Activated naive CD8-positive, alpha-beta T cell treated with anti-CD3 and anti-CD28 coated beads, Interleukin-2, amount 10 ng/mL, durations not matched to agents 7 days and 5 days (primary cell): ENCODE measurements at regions not wholly inside any gene's neighbourhood (a gene's known extent, or its start where the extent isn't known, plus 50 kb on each side); places are given as distances from the start of the nearest gene placed in this dataset.
"Not testable (repeated sequence)": the region's sequence is repeated elsewhere in the genome, so short reads cannot be mapped to it uniquely, and the experiment has no call there.

Experiments
- ATAC-seq: fragments of 150-1000 bp; cut with Tn5 transposase; one replicate; pipeline ENCODE4 v1.10.0; 2021; ENCODE audit warnings: low read depth, moderate library complexity
- POLR2A ChIA-PET: fragments of 350-600 bp; sonication (Branson Sonifier 250); formaldehyde crosslinking; loops from one replicate; lab custom pipeline; 2021; ENCODE audit warnings: antibody characterized with exemption; lab: Charles Lee
- DNase-seq: peaks from one replicate; pipeline ENCODE4 v3.0.0; 2021
- H3K27ac Mint-ChIP-seq: one replicate; pipeline ENCODE4 v1.8.0; 2022; ENCODE audit warnings: mild to moderate bottlenecking, mixed read lengths
- H3K27me3 Mint-ChIP-seq: one replicate; pipeline ENCODE4 v1.8.0; 2022; ENCODE audit warnings: mild to moderate bottlenecking, moderate library complexity, mixed read lengths
- H3K36me3 Mint-ChIP-seq: one replicate; pipeline ENCODE4 v1.8.0; 2021; ENCODE audit warnings: mild to moderate bottlenecking, mixed read lengths
- H3K4me1 Mint-ChIP-seq: one replicate; pipeline ENCODE4 v1.8.0; 2021; ENCODE audit warnings: mixed read lengths
- H3K4me3 Mint-ChIP-seq: one replicate; pipeline ENCODE4 v1.8.0; 2022; ENCODE audit warnings: mild to moderate bottlenecking, moderate library complexity, mixed read lengths
- H3K9me3 Mint-ChIP-seq: one replicate; pipeline ENCODE4 v1.8.0; 2021; ENCODE audit warnings: mixed read lengths

GRCh38 chr7:89648509-89648908 lies 505.8 kb upstream of the STEAP1 start:
- H3K4me1 Mint-ChIP-seq: no peaks in the 10 kb centered on the region
- no peaks in the 10 kb centered on the region for H3K36me3 Mint-ChIP-seq
- no peak overlapping the region for H3K4me3 Mint-ChIP-seq
- DNase-seq (no peak), ATAC-seq (no peak)
- H3K27me3 Mint-ChIP-seq: no peaks in the 10 kb centered on the region
- no peak overlapping the region for H3K27ac Mint-ChIP-seq
- POLR2A ChIA-PET: no interaction called here
- no peaks in the 10 kb centered on the region for H3K9me3 Mint-ChIP-seq

DNA sequence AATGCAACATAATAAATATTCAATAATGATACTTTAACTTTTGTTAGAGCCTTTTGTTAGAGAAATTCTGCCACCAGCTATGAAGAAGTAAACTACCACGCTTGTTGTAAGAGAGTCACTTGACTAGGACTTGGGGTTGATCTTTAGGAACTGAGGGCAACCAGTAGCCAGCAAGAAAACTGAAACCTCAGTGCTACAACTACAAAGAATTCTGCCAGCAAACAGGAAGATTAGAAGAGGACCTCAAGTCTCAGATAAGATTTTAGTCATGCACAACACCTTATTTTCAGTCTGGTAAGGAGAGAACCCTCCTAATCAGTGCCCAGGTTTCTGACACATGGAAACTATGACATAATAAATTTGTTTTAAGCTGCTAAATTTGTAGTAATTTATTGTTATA lies 498.3 kb upstream of the STEAP1 start:
- H3K27me3 Mint-ChIP-seq: no peaks in the 10 kb centered on the region
- H3K27ac Mint-ChIP-seq: no peak overlapping the region
- POLR2A ChIA-PET: no interaction called here

DNA sequence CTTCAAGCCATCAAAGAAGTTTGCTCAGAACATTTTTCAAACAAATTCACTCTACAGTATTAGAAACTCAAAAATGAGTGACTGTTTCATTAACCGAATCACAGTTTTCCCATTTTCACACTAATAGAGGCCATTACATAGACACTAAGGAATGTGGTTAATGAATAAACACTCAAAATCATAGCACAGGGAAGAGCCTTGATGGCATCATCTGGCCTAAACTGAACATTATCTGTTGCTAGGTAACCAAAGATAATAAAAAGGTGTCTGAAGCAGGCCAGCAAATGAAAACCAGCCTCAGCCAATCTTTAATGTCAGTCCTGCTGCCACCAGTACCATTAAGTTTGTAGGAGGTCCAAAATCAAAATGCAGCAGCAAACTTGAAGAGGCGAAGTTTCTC lies 492.4 kb upstream of the STEAP1 start:
- Mint-ChIP-seq H3K27ac (no peak overlapping the region), H3K4me1 (no peaks in the 10 kb centered on the region), H3K4me3 (no peak overlapping the region), H3K27me3 (no peaks in the 10 kb centered on the region), H3K9me3 (peaks cover 1% of the 10 kb centered on the region), H3K36me3 (no peaks in the 10 kb centered on the region)
- ATAC-seq (no peak), DNase-seq (no peak)
- POLR2A ChIA-PET: no interaction called here

More for the DNA sequence above, 498.3 kb upstream of the STEAP1 start:
- no peak for ATAC-seq
- Mint-ChIP-seq H3K4me3 (no peak overlapping the region), H3K9me3 (no peaks in the 10 kb centered on the region), H3K4me1 (peaks cover 2% of the 10 kb centered on the region), H3K36me3 (no peaks in the 10 kb centered on the region)
- no peak for DNase-seq

GRCh38 chr7:89666136-89666835 lies 488.0 kb upstream of the STEAP1 start:
- no peak overlapping the region for H3K4me3 Mint-ChIP-seq
- no peaks in the 10 kb centered on the region for H3K36me3 Mint-ChIP-seq
- peaks cover 1% of the 10 kb centered on the region for H3K9me3 Mint-ChIP-seq
- POLR2A ChIA-PET: no interaction called here
- no peaks in the 10 kb centered on the region for H3K4me1 Mint-ChIP-seq
- no peak for DNase-seq
- no peaks in the 10 kb centered on the region for H3K27me3 Mint-ChIP-seq
- no peak overlapping the region for H3K27ac Mint-ChIP-seq
- no peak for ATAC-seq

DNA sequence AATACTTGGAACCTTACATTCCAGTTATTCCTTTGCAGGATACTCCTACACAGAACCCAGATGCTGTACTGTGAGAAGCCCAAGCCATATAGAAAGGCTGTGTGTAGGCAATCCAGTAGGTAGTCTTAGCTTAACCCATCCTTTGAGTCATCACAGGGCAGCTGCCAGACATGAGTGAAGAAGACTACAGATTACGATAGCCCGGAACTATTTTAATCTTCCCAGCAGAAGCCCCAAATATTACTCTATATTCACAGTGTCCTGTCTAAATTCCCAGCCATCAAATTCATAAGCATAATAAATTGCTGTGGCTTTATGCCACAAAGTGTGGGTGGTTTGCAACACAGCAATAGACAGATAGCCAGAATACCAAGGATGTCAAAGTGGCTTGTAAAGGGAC lies 474.1 kb upstream of the STEAP1 start:
- Mint-ChIP-seq H3K27me3 (no peaks in the 10 kb centered on the region), H3K4me1 (no peaks in the 10 kb centered on the region), H3K27ac (no peak overlapping the region), H3K9me3 (no peaks in the 10 kb centered on the region), H3K4me3 (no peak overlapping the region), H3K36me3 (no peaks in the 10 kb centered on the region)
- ATAC-seq: no peak
- POLR2A ChIA-PET: no interaction called here
- no peak for DNase-seq

- DNase-seq (no peak), ATAC-seq (no peak)
- Mint-ChIP-seq H3K36me3 (no peaks in the 10 kb centered on the region), H3K27me3 (no peaks in the 10 kb centered on the region), H3K9me3 (no peaks in the 10 kb centered on the region), H3K27ac (no peak overlapping the region), H3K4me3 (no peak overlapping the region), H3K4me1 (no peaks in the 10 kb centered on the region)
- POLR2A ChIA-PET: no interaction called here
These were observed 472.8 kb upstream of the STEAP1 start for GRCh38 chr7:89681448-89681847.

DNA sequence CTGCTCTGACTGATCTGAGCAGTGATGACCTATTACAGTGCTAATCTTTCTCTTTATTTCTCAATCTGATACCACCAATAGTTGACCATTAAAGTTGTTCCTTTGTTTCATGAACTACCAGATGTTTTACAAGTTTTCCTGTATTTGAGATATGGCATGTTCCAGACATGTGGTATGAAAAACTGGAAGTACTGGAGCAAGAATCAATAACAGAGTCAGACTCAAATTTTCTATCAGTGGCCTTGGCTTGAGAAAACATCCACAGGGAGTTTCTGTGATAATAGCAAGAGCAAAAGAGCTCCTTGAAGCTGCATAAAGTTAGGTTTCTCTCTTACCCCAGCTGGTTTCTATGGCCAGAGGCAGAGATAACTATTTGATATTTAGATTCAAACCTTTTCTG lies 469.0 kb upstream of the STEAP1 start:
- DNase-seq (no peak), ATAC-seq (no peak)
- Mint-ChIP-seq H3K9me3 (no peaks in the 10 kb centered on the region), H3K4me3 (no peak overlapping the region), H3K27me3 (no peaks in the 10 kb centered on the region), H3K36me3 (no peaks in the 10 kb centered on the region), H3K27ac (no peak overlapping the region), H3K4me1 (no peaks in the 10 kb centered on the region)
- POLR2A ChIA-PET: no interaction called here

GRCh38 chr7:89687211-89687610 lies 467.1 kb upstream of the STEAP1 start:
- Mint-ChIP-seq H3K4me3 (no peak overlapping the region), H3K4me1 (no peaks in the 10 kb centered on the region), H3K36me3 (no peaks in the 10 kb centered on the region), H3K27me3 (no peaks in the 10 kb centered on the region), H3K9me3 (no peaks in the 10 kb centered on the region), H3K27ac (no peak overlapping the region)
- POLR2A ChIA-PET: no interaction called here
- ATAC-seq (no peak), DNase-seq (no peak)

GRCh38 chr7:89695241-89695640 lies 459.0 kb upstream of the STEAP1 start:
- H3K36me3 Mint-ChIP-seq: no peaks in the 10 kb centered on the region
- ATAC-seq (no peak), DNase-seq (no peak)
- POLR2A ChIA-PET: no interaction called here
- H3K27ac Mint-ChIP-seq: no peak overlapping the region
- H3K27me3 Mint-ChIP-seq: peaks cover 2% of the 10 kb centered on the region
- H3K9me3 Mint-ChIP-seq: peaks cover 4% of the 10 kb centered on the region
- no peak overlapping the region for H3K4me3 Mint-ChIP-seq
- H3K4me1 Mint-ChIP-seq: no peaks in the 10 kb centered on the region

DNA sequence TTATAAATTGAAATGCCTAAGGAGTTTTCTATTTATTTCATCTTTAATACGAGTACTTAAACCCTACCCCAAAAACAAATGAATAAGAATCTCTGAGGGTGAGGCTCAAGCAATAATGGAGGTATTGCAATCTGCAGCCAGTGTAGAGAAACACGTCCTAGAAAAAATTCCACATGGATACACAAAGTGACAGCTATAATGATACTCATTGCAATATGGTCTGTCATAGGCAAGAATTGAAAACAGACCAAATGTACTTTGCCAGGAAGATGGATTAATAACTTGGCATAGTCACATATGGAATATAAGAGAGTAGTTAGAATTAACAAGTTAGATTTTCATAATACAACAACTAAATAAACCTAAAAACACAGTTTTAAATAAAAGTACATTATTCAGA lies 440.1 kb upstream of the STEAP1 start:
- H3K27ac Mint-ChIP-seq: no peak overlapping the region

DNA sequence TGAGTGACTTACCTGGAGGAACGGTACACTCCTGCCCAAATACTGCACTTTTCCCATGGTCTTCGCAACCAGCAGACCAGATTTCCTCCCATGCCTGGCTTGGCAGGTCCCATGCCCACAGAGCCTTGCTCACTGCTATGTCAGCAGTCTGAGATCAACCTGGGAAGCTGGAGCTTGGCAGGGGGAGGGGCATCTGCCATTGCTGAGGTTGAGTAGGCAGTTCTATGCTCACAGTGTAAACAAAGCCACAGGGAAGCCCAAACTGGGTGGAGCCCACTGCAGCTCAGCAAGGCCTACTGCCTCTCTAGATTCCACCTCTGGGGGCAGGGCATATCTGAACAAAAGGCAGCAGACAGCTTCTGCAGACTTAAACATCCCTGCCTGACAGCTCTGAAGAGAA lies 435.3 kb upstream of the STEAP1 start:
- H3K27ac Mint-ChIP-seq, H3K9me3 Mint-ChIP-seq, H3K27me3 Mint-ChIP-seq, H3K4me3 Mint-ChIP-seq, ATAC-seq, H3K36me3 Mint-ChIP-seq, DNase-seq, POLR2A ChIA-PET, H3K4me1 Mint-ChIP-seq: not testable (repeated sequence)

More for the DNA sequence above, 440.1 kb upstream of the STEAP1 start:
- no peaks in the 10 kb centered on the region for H3K36me3 Mint-ChIP-seq
- ATAC-seq (no peak), DNase-seq (no peak)
- no peaks in the 10 kb centered on the region for H3K9me3 Mint-ChIP-seq
- H3K27me3 Mint-ChIP-seq: no peaks in the 10 kb centered on the region
- POLR2A ChIA-PET: no interaction called here
- H3K4me1 Mint-ChIP-seq: no peaks in the 10 kb centered on the region
- H3K4me3 Mint-ChIP-seq: no peak overlapping the region

- H3K9me3 Mint-ChIP-seq: no peaks in the 10 kb centered on the region
These were observed 425.8 kb upstream of the STEAP1 start for GRCh38 chr7:89728481-89728880.

GRCh38 chr7:89731751-89732445 lies 422.4 kb upstream of the STEAP1 start:
- H3K9me3 Mint-ChIP-seq: no peaks in the 10 kb centered on the region
- POLR2A ChIA-PET: no interaction called here
- no peaks in the 10 kb centered on the region for H3K36me3 Mint-ChIP-seq
- H3K4me3 Mint-ChIP-seq: no peak overlapping the region
- H3K27ac Mint-ChIP-seq: no peak overlapping the region
- H3K27me3 Mint-ChIP-seq: no peaks in the 10 kb centered on the region
- ATAC-seq: no peak
- no peaks in the 10 kb centered on the region for H3K4me1 Mint-ChIP-seq
- no peak for DNase-seq

More at GRCh38 chr7:89728481-89728880, 425.8 kb upstream of the STEAP1 start:
- Mint-ChIP-seq H3K27me3 (no peaks in the 10 kb centered on the region), H3K4me1 (no peaks in the 10 kb centered on the region), H3K36me3 (no peaks in the 10 kb centered on the region), H3K4me3 (no peak overlapping the region), H3K27ac (no peak overlapping the region)
- POLR2A ChIA-PET: no interaction called here
- ATAC-seq (no peak), DNase-seq (no peak)

GRCh38 chr7:89738549-89738948 lies 415.7 kb upstream of the STEAP1 start:
- Mint-ChIP-seq H3K4me1 (no peaks in the 10 kb centered on the region), H3K27ac (no peak overlapping the region), H3K9me3 (no peaks in the 10 kb centered on the region), H3K4me3 (no peak overlapping the region), H3K36me3 (no peaks in the 10 kb centered on the region), H3K27me3 (no peaks in the 10 kb centered on the region)
- POLR2A ChIA-PET: no interaction called here
- ATAC-seq (no peak), DNase-seq (no peak)
